ENCODE measurements at regions not wholly inside any gene's neighbourhood (a gene's known extent, or its start where the extent isn't known, plus 50 kb on each side); places are given as distances from the start of the nearest gene placed in this dataset.

DNA sequence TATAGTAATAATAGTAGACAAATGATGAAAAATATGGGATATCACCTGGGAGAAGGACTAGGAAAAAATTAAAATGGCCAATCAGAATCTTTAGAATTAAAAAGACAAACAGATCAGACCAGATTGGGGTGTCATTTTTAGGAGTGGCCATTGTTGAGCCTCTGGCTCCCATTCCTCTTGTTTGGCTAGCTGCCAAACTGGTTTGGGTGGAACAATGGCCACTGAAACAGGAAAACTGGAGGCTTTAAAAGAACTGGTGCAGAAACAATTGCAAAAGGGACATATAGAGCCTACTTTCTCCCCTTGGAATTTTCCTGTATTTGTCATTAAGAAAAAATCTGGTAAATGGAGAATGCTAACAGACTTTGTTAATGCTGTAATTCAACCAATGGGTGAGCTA is 294.8 kb upstream of the DKK2 start:
- TF ChIP-seq, protein P1, sequence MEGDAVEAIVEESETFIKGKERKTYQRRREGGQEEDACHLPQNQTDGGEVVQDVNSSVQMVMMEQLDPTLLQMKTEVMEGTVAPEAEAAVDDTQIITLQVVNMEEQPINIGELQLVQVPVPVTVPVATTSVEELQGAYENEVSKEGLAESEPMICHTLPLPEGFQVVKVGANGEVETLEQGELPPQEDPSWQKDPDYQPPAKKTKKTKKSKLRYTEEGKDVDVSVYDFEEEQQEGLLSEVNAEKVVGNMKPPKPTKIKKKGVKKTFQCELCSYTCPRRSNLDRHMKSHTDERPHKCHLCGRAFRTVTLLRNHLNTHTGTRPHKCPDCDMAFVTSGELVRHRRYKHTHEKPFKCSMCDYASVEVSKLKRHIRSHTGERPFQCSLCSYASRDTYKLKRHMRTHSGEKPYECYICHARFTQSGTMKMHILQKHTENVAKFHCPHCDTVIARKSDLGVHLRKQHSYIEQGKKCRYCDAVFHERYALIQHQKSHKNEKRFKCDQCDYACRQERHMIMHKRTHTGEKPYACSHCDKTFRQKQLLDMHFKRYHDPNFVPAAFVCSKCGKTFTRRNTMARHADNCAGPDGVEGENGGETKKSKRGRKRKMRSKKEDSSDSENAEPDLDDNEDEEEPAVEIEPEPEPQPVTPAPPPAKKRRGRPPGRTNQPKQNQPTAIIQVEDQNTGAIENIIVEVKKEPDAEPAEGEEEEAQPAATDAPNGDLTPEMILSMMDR (IDR thresholded peaks at IDR 0.05): no peak
- no peak for TF ChIP-seq POLR2AphosphoS5 (IDR thresholded peaks at IDR 0.05)
- no peak for TF ChIP-seq POLR2A (IDR thresholded peaks at IDR 0.05)
